H9 (cell line): ENCODE measurements at regions not wholly inside any gene's neighbourhood (a gene's known extent, or its start where the extent isn't known, plus 50 kb on each side); places are given as distances from the start of the nearest gene placed in this dataset.

Experiments
- DNase-seq: peaks from one replicate; pipeline ENCODE4 v3.0.0-alpha.2; 2017
- H2AFZ ChIP-seq: one replicate; pipeline ENCODE4 v1.6.1; 2013; ENCODE audit warnings: mild to moderate bottlenecking, low read length, control low read depth, moderate library complexity
- H2AK5ac ChIP-seq: 2 replicates; pipeline ENCODE4 v1.6.1; 2013; ENCODE audit warnings: low read length, control low read depth, mixed read lengths; ENCODE audit not compliant: insufficient read length
- H2BK120ac ChIP-seq: one replicate; pipeline ENCODE4 v1.6.1; 2013; ENCODE audit warnings: low read depth, mild to moderate bottlenecking, low read length, control low read depth, inconsistent platforms; ENCODE audit not compliant: poor library complexity, severe bottlenecking
- H2BK12ac ChIP-seq: 2 replicates; pipeline ENCODE4 v1.6.1; 2013; ENCODE audit warnings: low read length, control low read depth, mixed read lengths, low read depth; ENCODE audit not compliant: insufficient read length
- H2BK15ac ChIP-seq: 2 replicates; pipeline ENCODE4 v1.6.1; 2013; ENCODE audit warnings: low read depth, low read length, control low read depth
- H2BK20ac ChIP-seq: one replicate; pipeline ENCODE4 v1.6.1; 2013; ENCODE audit warnings: low read depth, mild to moderate bottlenecking, low read length, control low read depth, inconsistent platforms; ENCODE audit not compliant: poor library complexity, severe bottlenecking
- H2BK5ac ChIP-seq: 2 replicates; pipeline ENCODE4 v1.6.1; 2013; ENCODE audit warnings: low read length, control low read depth, mixed read lengths; ENCODE audit not compliant: insufficient read length
- H3K14ac ChIP-seq: 2 replicates; pipeline ENCODE4 v1.6.1; 2013; ENCODE audit warnings: low read length, control low read depth; ENCODE audit not compliant: insufficient read depth
- H3K18ac ChIP-seq: 2 replicates; pipeline ENCODE4 v1.6.1; 2013; ENCODE audit warnings: low read depth, mild to moderate bottlenecking, mixed read lengths, low read length, control low read depth; ENCODE audit not compliant: insufficient read length
- H3K23ac ChIP-seq: 2 replicates; pipeline ENCODE4 v1.6.1; 2013; ENCODE audit warnings: low read length, control low read depth, mixed read lengths, low read depth; ENCODE audit not compliant: insufficient read length
- H3K23me2 ChIP-seq: 2 replicates; pipeline ENCODE4 v1.6.1; 2013; ENCODE audit warnings: low read depth, mild to moderate bottlenecking, mixed read lengths, low read length, control low read depth; ENCODE audit not compliant: insufficient read length, poor library complexity, severe bottlenecking
- H3K27ac ChIP-seq: 2 replicates; pipeline ENCODE4 v1.5.1; 2013; ENCODE audit warnings: low read length, control low read depth, mixed read lengths, low read depth; ENCODE audit not compliant: insufficient read length
- H3K27me3 ChIP-seq: 2 replicates; pipeline ENCODE4 v1.6.1; 2013; ENCODE audit warnings: low read length, control low read depth, inconsistent platforms; ENCODE audit not compliant: insufficient read depth
- H3K4ac ChIP-seq: 2 replicates; pipeline ENCODE4 v1.6.1; 2013; ENCODE audit warnings: low read depth, mild to moderate bottlenecking, control low read depth, inconsistent platforms, low read length, moderate library complexity
- H3K4me1 ChIP-seq: 2 replicates; pipeline ENCODE4 v1.6.1; 2013; ENCODE audit warnings: low read length, control low read depth, inconsistent platforms; ENCODE audit not compliant: insufficient read depth
- H3K4me2 ChIP-seq: 2 replicates; pipeline ENCODE4 v1.6.1; 2013; ENCODE audit warnings: low read length, control low read depth, mixed read lengths; ENCODE audit not compliant: insufficient read length, insufficient read depth
- H3K56ac ChIP-seq: 2 replicates; pipeline ENCODE4 v1.6.1; 2013; ENCODE audit warnings: low read depth, mild to moderate bottlenecking, mixed read lengths, low read length, control low read depth; ENCODE audit not compliant: insufficient read length
- H3K79me1 ChIP-seq: 2 replicates; pipeline ENCODE4 v1.6.1; 2013; ENCODE audit warnings: low read depth, mild to moderate bottlenecking, moderate library complexity, low read length, control low read depth, inconsistent platforms; ENCODE audit not compliant: insufficient read depth, poor library complexity, severe bottlenecking
- H3K79me2 ChIP-seq: 2 replicates; pipeline ENCODE4 v1.6.1; 2013; ENCODE audit warnings: low read length, control low read depth, inconsistent platforms; ENCODE audit not compliant: insufficient read depth
- H3K9ac ChIP-seq: 2 replicates; pipeline ENCODE4 v1.6.1; 2013; ENCODE audit warnings: low read length, control low read depth, mixed read lengths; ENCODE audit not compliant: insufficient read length; ENCODE audit errors: extremely low read depth
- H3K9me3 ChIP-seq: one replicate; pipeline ENCODE4 v1.6.1; 2013; ENCODE audit warnings: low read depth, low read length, inconsistent platforms; ENCODE audit not compliant: control insufficient read depth
- H3T11ph ChIP-seq: one replicate; pipeline ENCODE4 v1.6.1; 2013; ENCODE audit warnings: mild to moderate bottlenecking, low read length, control low read depth, inconsistent platforms
- H4K20me1 ChIP-seq: one replicate; pipeline ENCODE4 v1.6.1; 2013; ENCODE audit not compliant: control insufficient read depth, insufficient read length, insufficient read depth
- H4K5ac ChIP-seq: 2 replicates; pipeline ENCODE4 v1.6.1; 2013; ENCODE audit warnings: low read depth, mild to moderate bottlenecking, mixed read lengths, low read length, control low read depth; ENCODE audit not compliant: insufficient read length
- H4K8ac ChIP-seq: replicated peaks from 2 replicates; pipeline ENCODE4 v1.6.1; 2013; ENCODE audit warnings: low read length, control low read depth, mixed read lengths, low read depth; ENCODE audit not compliant: insufficient read length
- H4K91ac ChIP-seq: 2 replicates; pipeline ENCODE4 v1.6.1; 2013; ENCODE audit warnings: low read depth, mild to moderate bottlenecking, moderate library complexity, mixed read lengths, low read length, control low read depth; ENCODE audit not compliant: insufficient read length
- H3K27ac Mint-ChIP-seq, 3 experiments: 2 replicates in 2 of 3; 3 replicates in 1 of 3; pipeline ENCODE4 v1.8.0; 2020 to 2021; ENCODE audit warnings: mixed read lengths in 3 of 3, mild to moderate bottlenecking in 1 of 3, moderate library complexity in 1 of 3
- H3K27me3 Mint-ChIP-seq: 2 replicates; pipeline ENCODE4 v1.8.0; 2021; ENCODE audit warnings: low read depth, mild to moderate bottlenecking, moderate library complexity, mixed read lengths
- H3K36me3 Mint-ChIP-seq, 3 experiments: 2 replicates in 2 of 3; 3 replicates in 1 of 3; pipeline ENCODE4 v1.8.0; 2020 to 2021; ENCODE audit warnings: low read depth in 3 of 3, mixed read lengths in 3 of 3; ENCODE audit not compliant: insufficient read depth in 1 of 3
- H3K4me1 Mint-ChIP-seq, 2 experiments: 2 replicates each; pipeline ENCODE4 v1.8.0; 2020; ENCODE audit warnings: mixed read lengths in 2 of 2
- H3K4me3 Mint-ChIP-seq, 2 experiments: 2 replicates in 1 of 2; 3 replicates in 1 of 2; pipeline ENCODE4 v1.8.0; 2020 to 2021; ENCODE audit warnings: mild to moderate bottlenecking in 2 of 2, mixed read lengths in 2 of 2, moderate library complexity in 1 of 2
- H3K9me3 Mint-ChIP-seq, 2 experiments: 2 replicates in 1 of 2; 3 replicates in 1 of 2; pipeline ENCODE4 v1.8.0; 2020; ENCODE audit warnings: mild to moderate bottlenecking in 2 of 2, mixed read lengths in 2 of 2, moderate library complexity in 1 of 2
- CTCF ChIP-seq: fragments of 200-600 bp; sonication (generic); conservative IDR thresholded peaks from 3 replicates; pipeline ENCODE4 v1.8.0; 2021; ENCODE audit warnings: antibody characterized with exemption, mild to moderate bottlenecking
- WGBS: extraction: QIAGEN DNeasy Blood & Tissue Kit; methylation state at CpG from one replicate; pipeline ENCODE4 v1.1.7; 2013; ENCODE audit warnings: missing lambda C conversion rate, low lambda C conversion rate, mixed read lengths; ENCODE audit not compliant: insufficient read length; ENCODE audit errors: extremely low coverage; 5-methylcytosine and 5-hydroxymethylcytosine counted together

- Histone ChIP-seq H2AFZ (no peak overlapping the region), H2BK15ac (no peak overlapping the region), H3K79me2 (no peaks in the 10 kb centered on the region), H3K27me3 (no peaks in the 10 kb centered on the region), H3K9ac (no peak overlapping the region), H3K23me2 (no peaks in the 10 kb centered on the region), H2AK5ac (no peak overlapping the region), H3K79me1 (no peaks in the 10 kb centered on the region), H3K4me1 (no peaks in the 10 kb centered on the region), H4K5ac (no peak overlapping the region), H3K4me2 (no peak overlapping the region), H3K23ac (no peak overlapping the region), H3K9me3 (no peaks in the 10 kb centered on the region), H2BK20ac (no peak overlapping the region), H4K8ac (no peak overlapping the region), H2BK12ac (no peak overlapping the region), H2BK120ac (no peak overlapping the region), H3K14ac (no peak overlapping the region), H3K4ac (no peak overlapping the region), H3K27ac (no peak overlapping the region), H2BK5ac (no peak overlapping the region), H3K18ac (no peak overlapping the region), H3K56ac (no peak overlapping the region), H4K20me1 (no peaks in the 10 kb centered on the region), H4K91ac (no peak overlapping the region), H3T11ph (no peak overlapping the region)
- no CpG with 5 or more reads among the region's 4 CpGs for WGBS
- no peaks in the 10 kb centered on the region for H3K27me3 Mint-ChIP-seq
- no peaks in the 10 kb centered on the region for H3K9me3 Mint-ChIP-seq
- no peak overlapping the region for H3K27ac Mint-ChIP-seq
- no peaks in the 10 kb centered on the region for H3K36me3 Mint-ChIP-seq
- no peak for TF ChIP-seq CTCF
- H3K4me1 Mint-ChIP-seq = no peaks in the 10 kb centered on the region
- no peak for DNase-seq
- H3K4me3 Mint-ChIP-seq = no peak overlapping the region
Observed at GRCh38 chr14:81982046-81982445, 448.4 kb upstream of the SEL1L start.
